SK-N-SH (cell line): ENCODE measurements at regions not wholly inside any gene's neighbourhood (a gene's known extent, or its start where the extent isn't known, plus 50 kb on each side); places are given as distances from the start of the nearest gene placed in this dataset.

Experiments
- CTCF ChIA-PET: fragments of 300-600, 350-600 bp; formaldehyde crosslinking; extraction: SDS; loops from one replicate; lab custom pipeline; 2021; lab: Yijun Ruan, JAX
- POLR2A ChIA-PET: fragments of 350-600 bp; sonication (Branson Sonifier 250); formaldehyde crosslinking; extraction: SDS; loops from one replicate; lab custom pipeline; 2020; ENCODE audit warnings: antibody characterized with exemption, inconsistent platforms; lab: Yijun Ruan, JAX
- DNase-seq: peaks from one replicate; pipeline ENCODE4 v3.0.0; 2012
- H2AFZ ChIP-seq: fragments of 200-600 bp; sonication (generic); 2 replicates; pipeline ENCODE4 v1.8.1; 2016; ENCODE audit warnings: antibody characterized with exemption, mild to moderate bottlenecking, low read depth
- H3F3A ChIP-seq: fragments of 200-600 bp; sonication (generic); replicated peaks from 2 replicates; pipeline ENCODE3; 2016; ENCODE audit warnings: antibody characterized with exemption, mild to moderate bottlenecking; ENCODE audit not compliant: insufficient read depth
- H3K27ac ChIP-seq, 2 experiments: fragments of 200-500 bp in 1 of 2; fragments of 200-600 bp in 1 of 2; sonication (Bioruptor generic) in 1 of 2; sonication (generic), shearing (Covaris generic) in 1 of 2; 2 replicates each; pipeline versions ENCODE4 v1.5.1 to v1.6.1; 2014 to 2016; ENCODE audit warnings: low read depth in 2 of 2, inconsistent platforms in 1 of 2, low read length in 1 of 2, mild to moderate bottlenecking in 1 of 2, mixed read lengths in 1 of 2
- H3K27me3 ChIP-seq: fragments of 200-600 bp; sonication (generic), shearing (Covaris generic); 2 replicates; pipeline ENCODE4 v1.6.1; 2016; ENCODE audit warnings: mixed run types; ENCODE audit not compliant: insufficient read depth
- H3K36me3 ChIP-seq, 2 experiments: fragments of 200-500 bp in 1 of 2; fragments of 200-600 bp in 1 of 2; sonication (Bioruptor generic) in 1 of 2; sonication (generic) in 1 of 2; replicated peaks in 1 of 2; 2 replicates each; pipeline versions ENCODE3 to v1.5.1; 2014 to 2016; ENCODE audit warnings: low read length in 1 of 2, mild to moderate bottlenecking in 1 of 2; ENCODE audit not compliant: insufficient read depth in 2 of 2, control insufficient read depth in 1 of 2
- H3K4me1 ChIP-seq, 2 experiments: fragments of 200-500 bp in 1 of 2; fragments of 200-600 bp in 1 of 2; sonication (Bioruptor generic) in 1 of 2; sonication (generic), shearing (Covaris generic) in 1 of 2; 2 replicates each; pipeline versions ENCODE4 v1.5.1 to v1.6.1; 2014 to 2016; ENCODE audit warnings: low read depth in 1 of 2, low read length in 1 of 2, mixed run types in 1 of 2; ENCODE audit not compliant: insufficient read depth in 2 of 2, control insufficient read depth in 1 of 2
- H3K4me2 ChIP-seq: fragments of 200-600 bp; sonication (generic), shearing (Covaris generic); 2 replicates; pipeline ENCODE4 v1.6.1; 2017; ENCODE audit warnings: mixed run types
- H3K4me3 ChIP-seq, 2 experiments: fragments of 200-500 bp in 1 of 2; fragments of 200-600 bp in 1 of 2; sonication (Bioruptor generic) in 1 of 2; sonication (generic), shearing (Covaris generic) in 1 of 2; 2 replicates each; pipeline versions ENCODE4 v1.5.1 to v1.8.1; 2014 to 2016; ENCODE audit warnings: low read depth in 2 of 2, inconsistent platforms in 1 of 2, low read length in 1 of 2, mild to moderate bottlenecking in 1 of 2, mixed read lengths in 1 of 2, moderate library complexity in 1 of 2
- H3K79me2 ChIP-seq: fragments of 200-600 bp; sonication (generic); 2 replicates; pipeline ENCODE4 v1.8.1; 2017; ENCODE audit warnings: mild to moderate bottlenecking; ENCODE audit not compliant: insufficient read depth
- H3K9ac ChIP-seq: fragments of 200-600 bp; sonication (generic); 2 replicates; pipeline ENCODE4 v1.6.1; 2017; ENCODE audit warnings: mixed run types
- H3K9me2 ChIP-seq: fragments of 200-600 bp; sonication (generic); 2 replicates; pipeline ENCODE4 v1.6.1; 2017; ENCODE audit warnings: mixed run types
- H3K9me3 ChIP-seq: fragments of 200-600 bp; sonication (generic); 2 replicates; pipeline ENCODE4 v1.6.1; 2017; ENCODE audit warnings: mixed run types, mild to moderate bottlenecking, moderate library complexity
- H4K20me1 ChIP-seq: fragments of 200-600 bp; sonication (generic); 2 replicates; pipeline ENCODE4 v1.6.1; 2017; ENCODE audit warnings: mild to moderate bottlenecking, mixed run types; ENCODE audit not compliant: insufficient read depth
- CHD2 ChIP-seq: fragments of 150-350 bp; IDR thresholded peaks from 2 replicates; pipeline ENCODE4 v1.6.1; 2018; ENCODE audit warnings: low read length; ENCODE audit not compliant: partially characterized antibody
- ELF1 ChIP-seq: IDR thresholded peaks from 2 replicates; pipeline ENCODE4 v1.4.0; 2012
- FOXJ3 ChIP-seq: sonication (generic); formaldehyde crosslinking; IDR thresholded peaks from 2 replicates; pipeline ENCODE4 v1.5.1; 2020; ENCODE audit warnings: mild to moderate bottlenecking, missing genetic modification reagents
- FOXM1 ChIP-seq: IDR thresholded peaks from 2 replicates; pipeline ENCODE4 v1.4.0; 2012; ENCODE audit warnings: low read depth, mild to moderate bottlenecking
- JUND ChIP-seq: IDR thresholded peaks from 2 replicates; pipeline ENCODE4 v1.4.0; 2012
- NFIC ChIP-seq: IDR thresholded peaks from 2 replicates; pipeline ENCODE4 v1.4.0; 2012; ENCODE audit warnings: borderline replicate concordance
- RAD21 ChIP-seq: IDR thresholded peaks from 2 replicates; pipeline ENCODE4 v1.6.1; 2012; ENCODE audit warnings: mild to moderate bottlenecking, low read length
- RCOR1 ChIP-seq: fragments of 150-350 bp; IDR thresholded peaks from 2 replicates; pipeline ENCODE4 v1.6.1; 2017; ENCODE audit warnings: antibody characterized with exemption, low read length
- RFX5 ChIP-seq: IDR thresholded peaks from 2 replicates; pipeline ENCODE4 v1.6.1; 2012; ENCODE audit warnings: mild to moderate bottlenecking, improper control_type of control experiment, low read length
- SIN3A ChIP-seq: IDR thresholded peaks from 2 replicates; pipeline ENCODE4 v1.6.1; 2012; ENCODE audit warnings: low read depth, mild to moderate bottlenecking, low read length, moderate library complexity, borderline replicate concordance
- TAF1 ChIP-seq: IDR thresholded peaks from 2 replicates; pipeline ENCODE4 v1.6.1; 2012; ENCODE audit warnings: low read depth, mild to moderate bottlenecking, low read length, moderate library complexity, borderline replicate concordance
- TCF12 ChIP-seq: IDR thresholded peaks from 2 replicates; pipeline ENCODE4 v1.4.0; 2012
- YY1 ChIP-seq: IDR thresholded peaks from 2 replicates; pipeline ENCODE4 v1.4.0; 2012; ENCODE audit warnings: low read depth, mild to moderate bottlenecking
- WGBS: methylation state at CpG from one replicate; pipeline ENCODE4 v1.1.6; 2017; ENCODE audit warnings: low lambda C conversion rate; 5-methylcytosine and 5-hydroxymethylcytosine counted together
- TF ChIP-seq, protein P1 (sequence below): IDR thresholded peaks from 2 replicates; pipeline ENCODE4 v1.4.0; 2012; ENCODE audit warnings: low read depth, borderline replicate concordance
- TF ChIP-seq, protein P2 (sequence below): fragments of 150-350 bp; IDR thresholded peaks from 2 replicates; pipeline ENCODE4 v1.6.1; 2016; ENCODE audit warnings: mild to moderate bottlenecking, low read depth, low read length
- TF ChIP-seq, protein P3 (sequence below): IDR thresholded peaks from 2 replicates; pipeline ENCODE4; 2012
- TF ChIP-seq, protein P4 (sequence below): IDR thresholded peaks from 2 replicates; pipeline ENCODE4 v1.6.1; 2012; ENCODE audit warnings: mild to moderate bottlenecking, low read depth, low read length, moderate library complexity
- TF ChIP-seq, protein P5 (sequence below): fragments of 200-600 bp; sonication (generic); IDR thresholded peaks from 2 replicates; pipeline ENCODE4 v1.6.1; 2017; ENCODE audit warnings: antibody characterized with exemption, mild to moderate bottlenecking, moderate library complexity

DNA sequence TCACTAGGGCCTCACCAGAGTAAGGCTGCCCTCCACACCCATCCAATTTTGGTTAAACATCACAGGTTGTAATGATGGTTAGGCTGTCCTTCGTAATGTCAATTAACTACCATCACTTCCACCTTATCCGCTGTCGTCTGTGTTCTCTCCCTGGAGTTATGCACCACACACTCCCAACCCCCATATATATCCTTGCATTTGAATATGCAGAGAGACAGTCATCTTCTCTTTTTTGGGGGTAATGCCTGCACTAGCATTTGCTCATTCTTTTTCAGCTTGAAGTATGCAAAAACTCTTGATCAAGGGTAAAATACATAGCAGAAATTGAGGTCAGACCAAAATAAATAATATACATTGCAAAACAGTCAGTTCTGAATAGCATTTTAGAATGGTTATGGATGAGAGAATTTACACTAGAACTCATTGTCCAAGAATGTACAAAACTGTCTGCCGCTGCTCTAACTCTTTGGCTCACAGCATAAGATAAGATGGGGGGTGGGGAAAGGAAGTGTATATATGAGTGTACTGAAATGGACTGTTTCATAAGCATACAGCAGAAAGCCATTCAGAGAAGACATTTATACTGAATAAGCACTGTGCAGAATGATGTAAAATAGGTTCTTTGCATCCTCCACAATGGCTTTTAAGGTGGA lies 397.8 kb upstream of the CHST9 start:
- no peak overlapping the region for H3K4me3 ChIP-seq
- no peaks in the 10 kb centered on the region for H3K27me3 ChIP-seq
- no peaks in the 10 kb centered on the region for H3K9me2 ChIP-seq
- H3F3A ChIP-seq, result no peaks in the 10 kb centered on the region
- no peaks in the 10 kb centered on the region for H3K36me3 ChIP-seq
- CTCF ChIA-PET, result no interaction called here
- no peak overlapping the region for H3K27ac ChIP-seq
- H3K9me3 ChIP-seq, result no peaks in the 10 kb centered on the region
- no peaks in the 10 kb centered on the region for H3K79me2 ChIP-seq
- TF ChIP-seq, protein P1, sequence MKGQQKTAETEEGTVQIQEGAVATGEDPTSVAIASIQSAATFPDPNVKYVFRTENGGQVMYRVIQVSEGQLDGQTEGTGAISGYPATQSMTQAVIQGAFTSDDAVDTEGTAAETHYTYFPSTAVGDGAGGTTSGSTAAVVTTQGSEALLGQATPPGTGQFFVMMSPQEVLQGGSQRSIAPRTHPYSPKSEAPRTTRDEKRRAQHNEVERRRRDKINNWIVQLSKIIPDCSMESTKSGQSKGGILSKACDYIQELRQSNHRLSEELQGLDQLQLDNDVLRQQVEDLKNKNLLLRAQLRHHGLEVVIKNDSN, result no peak
- TF ChIP-seq ELF1, result no peak
- no peak for TF ChIP-seq YY1
- no peak overlapping the region for H2AFZ ChIP-seq
- no peak overlapping the region for H3K9ac ChIP-seq
- no peaks in the 10 kb centered on the region for H4K20me1 ChIP-seq
- no peak for DNase-seq
- H3K4me1 ChIP-seq, result no peaks in the 10 kb centered on the region; a peak in 1 of 4 replicates
- POLR2A ChIA-PET, result no interaction called here
- H3K4me2 ChIP-seq, result no peak overlapping the region
- 41% methylated on average over 4 of the region's 4 CpGs for WGBS

DNA sequence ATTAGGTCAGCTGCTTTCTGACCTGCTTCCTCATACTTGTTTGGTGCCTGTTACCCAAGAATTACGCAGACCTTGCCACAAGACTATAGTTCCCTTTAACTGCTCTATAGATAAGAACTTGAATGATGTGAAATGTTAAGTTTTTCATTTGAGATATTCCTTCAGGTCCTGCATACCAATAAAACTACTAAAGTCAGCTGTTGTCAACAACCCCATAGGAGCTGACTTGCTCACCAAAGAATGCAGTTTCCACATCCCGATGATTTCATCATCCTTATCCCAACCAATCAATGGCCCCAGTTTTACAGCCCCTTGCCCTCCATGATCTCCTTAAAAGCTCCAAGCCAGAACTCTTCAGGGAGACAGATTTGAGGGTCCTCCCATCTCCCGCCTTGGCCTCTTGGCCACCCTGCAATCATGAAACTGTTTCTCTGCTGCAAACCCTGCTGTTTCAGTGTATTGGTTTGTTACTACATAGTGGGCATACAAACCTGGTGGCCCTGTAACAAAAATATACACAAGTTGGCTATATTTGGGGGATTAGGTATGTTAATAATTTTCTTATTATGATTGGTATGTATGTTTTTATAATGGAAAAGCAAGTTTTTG lies 396.3 kb upstream of the CHST9 start:
- Histone ChIP-seq H3K9ac (no peak overlapping the region), H3K27ac (no peak overlapping the region), H3K79me2 (no peaks in the 10 kb centered on the region), H3K9me2 (no peaks in the 10 kb centered on the region), H4K20me1 (no peaks in the 10 kb centered on the region), H3K36me3 (no peaks in the 10 kb centered on the region), H3K27me3 (no peaks in the 10 kb centered on the region), H3K4me3 (no peak overlapping the region), H3F3A (no peaks in the 10 kb centered on the region), H2AFZ (no peak overlapping the region), H3K4me2 (no peak overlapping the region), H3K9me3 (no peaks in the 10 kb centered on the region), H3K4me1 (no peaks in the 10 kb centered on the region; a peak in 1 of 4 replicates)
- CTCF ChIA-PET, result interaction anchor here (1.7 kb wide), 1 partner anchor 23 kb away, joined by 3 read pairs; no protein-coding TSS in a partner anchor
- POLR2A ChIA-PET, result no interaction called here
- 58% methylated on average over 3 of the region's 3 CpGs for WGBS
- DNase-seq, result no peak
- TF ChIP-seq FOXJ3 (CRISPR knock-in tag) (no peak), RAD21 (no peak), CHD2 (no peak), JUND (no peak), NFIC (no peak), FOXM1 (no peak), TAF1 (no peak), TCF12 (no peak), RCOR1 (no peak), RFX5 (no peak), SIN3A (no peak)
- TF ChIP-seq, protein P1, result no peak
- TF ChIP-seq, protein P2, sequence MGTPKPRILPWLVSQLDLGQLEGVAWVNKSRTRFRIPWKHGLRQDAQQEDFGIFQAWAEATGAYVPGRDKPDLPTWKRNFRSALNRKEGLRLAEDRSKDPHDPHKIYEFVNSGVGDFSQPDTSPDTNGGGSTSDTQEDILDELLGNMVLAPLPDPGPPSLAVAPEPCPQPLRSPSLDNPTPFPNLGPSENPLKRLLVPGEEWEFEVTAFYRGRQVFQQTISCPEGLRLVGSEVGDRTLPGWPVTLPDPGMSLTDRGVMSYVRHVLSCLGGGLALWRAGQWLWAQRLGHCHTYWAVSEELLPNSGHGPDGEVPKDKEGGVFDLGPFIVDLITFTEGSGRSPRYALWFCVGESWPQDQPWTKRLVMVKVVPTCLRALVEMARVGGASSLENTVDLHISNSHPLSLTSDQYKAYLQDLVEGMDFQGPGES, result no peak
- TF ChIP-seq, protein P3, sequence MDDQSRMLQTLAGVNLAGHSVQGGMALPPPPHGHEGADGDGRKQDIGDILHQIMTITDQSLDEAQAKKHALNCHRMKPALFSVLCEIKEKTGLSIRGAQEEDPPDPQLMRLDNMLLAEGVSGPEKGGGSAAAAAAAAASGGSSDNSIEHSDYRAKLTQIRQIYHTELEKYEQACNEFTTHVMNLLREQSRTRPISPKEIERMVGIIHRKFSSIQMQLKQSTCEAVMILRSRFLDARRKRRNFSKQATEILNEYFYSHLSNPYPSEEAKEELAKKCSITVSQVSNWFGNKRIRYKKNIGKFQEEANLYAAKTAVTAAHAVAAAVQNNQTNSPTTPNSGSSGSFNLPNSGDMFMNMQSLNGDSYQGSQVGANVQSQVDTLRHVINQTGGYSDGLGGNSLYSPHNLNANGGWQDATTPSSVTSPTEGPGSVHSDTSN, result no peak
- TF ChIP-seq, protein P4, sequence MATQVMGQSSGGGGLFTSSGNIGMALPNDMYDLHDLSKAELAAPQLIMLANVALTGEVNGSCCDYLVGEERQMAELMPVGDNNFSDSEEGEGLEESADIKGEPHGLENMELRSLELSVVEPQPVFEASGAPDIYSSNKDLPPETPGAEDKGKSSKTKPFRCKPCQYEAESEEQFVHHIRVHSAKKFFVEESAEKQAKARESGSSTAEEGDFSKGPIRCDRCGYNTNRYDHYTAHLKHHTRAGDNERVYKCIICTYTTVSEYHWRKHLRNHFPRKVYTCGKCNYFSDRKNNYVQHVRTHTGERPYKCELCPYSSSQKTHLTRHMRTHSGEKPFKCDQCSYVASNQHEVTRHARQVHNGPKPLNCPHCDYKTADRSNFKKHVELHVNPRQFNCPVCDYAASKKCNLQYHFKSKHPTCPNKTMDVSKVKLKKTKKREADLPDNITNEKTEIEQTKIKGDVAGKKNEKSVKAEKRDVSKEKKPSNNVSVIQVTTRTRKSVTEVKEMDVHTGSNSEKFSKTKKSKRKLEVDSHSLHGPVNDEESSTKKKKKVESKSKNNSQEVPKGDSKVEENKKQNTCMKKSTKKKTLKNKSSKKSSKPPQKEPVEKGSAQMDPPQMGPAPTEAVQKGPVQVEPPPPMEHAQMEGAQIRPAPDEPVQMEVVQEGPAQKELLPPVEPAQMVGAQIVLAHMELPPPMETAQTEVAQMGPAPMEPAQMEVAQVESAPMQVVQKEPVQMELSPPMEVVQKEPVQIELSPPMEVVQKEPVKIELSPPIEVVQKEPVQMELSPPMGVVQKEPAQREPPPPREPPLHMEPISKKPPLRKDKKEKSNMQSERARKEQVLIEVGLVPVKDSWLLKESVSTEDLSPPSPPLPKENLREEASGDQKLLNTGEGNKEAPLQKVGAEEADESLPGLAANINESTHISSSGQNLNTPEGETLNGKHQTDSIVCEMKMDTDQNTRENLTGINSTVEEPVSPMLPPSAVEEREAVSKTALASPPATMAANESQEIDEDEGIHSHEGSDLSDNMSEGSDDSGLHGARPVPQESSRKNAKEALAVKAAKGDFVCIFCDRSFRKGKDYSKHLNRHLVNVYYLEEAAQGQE, result no peak
- TF ChIP-seq, protein P5, sequence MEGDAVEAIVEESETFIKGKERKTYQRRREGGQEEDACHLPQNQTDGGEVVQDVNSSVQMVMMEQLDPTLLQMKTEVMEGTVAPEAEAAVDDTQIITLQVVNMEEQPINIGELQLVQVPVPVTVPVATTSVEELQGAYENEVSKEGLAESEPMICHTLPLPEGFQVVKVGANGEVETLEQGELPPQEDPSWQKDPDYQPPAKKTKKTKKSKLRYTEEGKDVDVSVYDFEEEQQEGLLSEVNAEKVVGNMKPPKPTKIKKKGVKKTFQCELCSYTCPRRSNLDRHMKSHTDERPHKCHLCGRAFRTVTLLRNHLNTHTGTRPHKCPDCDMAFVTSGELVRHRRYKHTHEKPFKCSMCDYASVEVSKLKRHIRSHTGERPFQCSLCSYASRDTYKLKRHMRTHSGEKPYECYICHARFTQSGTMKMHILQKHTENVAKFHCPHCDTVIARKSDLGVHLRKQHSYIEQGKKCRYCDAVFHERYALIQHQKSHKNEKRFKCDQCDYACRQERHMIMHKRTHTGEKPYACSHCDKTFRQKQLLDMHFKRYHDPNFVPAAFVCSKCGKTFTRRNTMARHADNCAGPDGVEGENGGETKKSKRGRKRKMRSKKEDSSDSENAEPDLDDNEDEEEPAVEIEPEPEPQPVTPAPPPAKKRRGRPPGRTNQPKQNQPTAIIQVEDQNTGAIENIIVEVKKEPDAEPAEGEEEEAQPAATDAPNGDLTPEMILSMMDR, result no peak
